Right lobe of liver (tissue), 4 donors: ENCODE measurements at regions not wholly inside any gene's neighbourhood (a gene's known extent, or its start where the extent isn't known, plus 50 kb on each side); places are given as distances from the start of the nearest gene placed in this dataset.

Experiments used
- POLR2A ChIP-seq: fragments of 450-650 bp; IDR thresholded peaks from one replicate; pipeline ENCODE4 v1.6.1; 2017; ENCODE audit warnings: antibody characterized with exemption, mild to moderate bottlenecking
- TF ChIP-seq, protein P1 (sequence below), 4 donors: fragments of 200-600 bp in 3 of 4; fragments of 450-650 bp in 1 of 4; IDR thresholded peaks; one replicate each; pipeline versions ENCODE4 v1.5.1 to v1.8.0; 2016 to 2022; ENCODE audit warnings: antibody characterized with exemption in 4 of 4, mild to moderate bottlenecking in 2 of 4
- donor health status: DM: no; HTN: no; CAD: no.
- donor health status: DM: no; HTN: no; CAD: no.
- donor health status: DM: no; HTN: yes; CAD: no.

DNA sequence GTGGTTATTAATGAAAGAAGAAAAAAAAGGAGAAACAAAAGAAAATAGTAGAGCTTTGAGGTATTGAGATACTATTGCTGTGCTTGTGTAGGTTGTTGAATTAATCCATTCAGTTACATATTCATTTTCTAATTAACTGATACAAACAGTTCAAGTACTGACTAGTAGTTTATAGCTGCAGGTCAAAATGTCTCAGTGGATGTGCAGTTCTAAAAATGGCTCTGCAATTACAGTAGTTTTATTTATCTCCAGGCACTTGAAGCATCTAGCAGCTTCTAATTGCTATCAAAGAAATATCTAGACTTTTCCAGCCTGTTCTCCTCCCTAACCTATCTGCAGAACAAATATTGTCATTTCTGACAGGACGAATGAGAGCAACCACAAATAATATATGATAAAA is 1887.7 kb upstream of the PCDH7 start:
- TF ChIP-seq, protein P1, sequence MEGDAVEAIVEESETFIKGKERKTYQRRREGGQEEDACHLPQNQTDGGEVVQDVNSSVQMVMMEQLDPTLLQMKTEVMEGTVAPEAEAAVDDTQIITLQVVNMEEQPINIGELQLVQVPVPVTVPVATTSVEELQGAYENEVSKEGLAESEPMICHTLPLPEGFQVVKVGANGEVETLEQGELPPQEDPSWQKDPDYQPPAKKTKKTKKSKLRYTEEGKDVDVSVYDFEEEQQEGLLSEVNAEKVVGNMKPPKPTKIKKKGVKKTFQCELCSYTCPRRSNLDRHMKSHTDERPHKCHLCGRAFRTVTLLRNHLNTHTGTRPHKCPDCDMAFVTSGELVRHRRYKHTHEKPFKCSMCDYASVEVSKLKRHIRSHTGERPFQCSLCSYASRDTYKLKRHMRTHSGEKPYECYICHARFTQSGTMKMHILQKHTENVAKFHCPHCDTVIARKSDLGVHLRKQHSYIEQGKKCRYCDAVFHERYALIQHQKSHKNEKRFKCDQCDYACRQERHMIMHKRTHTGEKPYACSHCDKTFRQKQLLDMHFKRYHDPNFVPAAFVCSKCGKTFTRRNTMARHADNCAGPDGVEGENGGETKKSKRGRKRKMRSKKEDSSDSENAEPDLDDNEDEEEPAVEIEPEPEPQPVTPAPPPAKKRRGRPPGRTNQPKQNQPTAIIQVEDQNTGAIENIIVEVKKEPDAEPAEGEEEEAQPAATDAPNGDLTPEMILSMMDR (IDR thresholded peaks at IDR 0.05), result no peak
- no peak for TF ChIP-seq POLR2A
